SK-N-SH (cell line): ENCODE measurements at regions not wholly inside any gene's neighbourhood (a gene's known extent, or its start where the extent isn't known, plus 50 kb on each side); places are given as distances from the start of the nearest gene placed in this dataset.

ENCODE experiments used
- CTCF ChIA-PET: fragments of 300-600, 350-600 bp; formaldehyde crosslinking; extraction: SDS; loops from one replicate; lab custom pipeline; 2021; lab: Yijun Ruan, JAX
- POLR2A ChIA-PET: fragments of 350-600 bp; sonication (Branson Sonifier 250); formaldehyde crosslinking; extraction: SDS; loops from one replicate; lab custom pipeline; 2020; ENCODE audit warnings: antibody characterized with exemption, inconsistent platforms; lab: Yijun Ruan, JAX
- DNase-seq: peaks from one replicate; pipeline ENCODE4 v3.0.0; 2012
- H2AFZ ChIP-seq: fragments of 200-600 bp; sonication (generic); 2 replicates; pipeline ENCODE4 v1.8.1; 2016; ENCODE audit warnings: antibody characterized with exemption, mild to moderate bottlenecking, low read depth
- H3F3A ChIP-seq: fragments of 200-600 bp; sonication (generic); replicated peaks from 2 replicates; pipeline ENCODE3; 2016; ENCODE audit warnings: antibody characterized with exemption, mild to moderate bottlenecking; ENCODE audit not compliant: insufficient read depth
- H3K27ac ChIP-seq, 2 experiments: fragments of 200-500 bp in 1 of 2; fragments of 200-600 bp in 1 of 2; sonication (Bioruptor generic) in 1 of 2; sonication (generic), shearing (Covaris generic) in 1 of 2; 2 replicates each; pipeline versions ENCODE4 v1.5.1 to v1.6.1; 2014 to 2016; ENCODE audit warnings: low read depth in 2 of 2, inconsistent platforms in 1 of 2, low read length in 1 of 2, mild to moderate bottlenecking in 1 of 2, mixed read lengths in 1 of 2
- H3K27me3 ChIP-seq: fragments of 200-600 bp; sonication (generic), shearing (Covaris generic); 2 replicates; pipeline ENCODE4 v1.6.1; 2016; ENCODE audit warnings: mixed run types; ENCODE audit not compliant: insufficient read depth
- H3K36me3 ChIP-seq, 2 experiments: fragments of 200-500 bp in 1 of 2; fragments of 200-600 bp in 1 of 2; sonication (Bioruptor generic) in 1 of 2; sonication (generic) in 1 of 2; replicated peaks in 1 of 2; 2 replicates each; pipeline versions ENCODE3 to v1.5.1; 2014 to 2016; ENCODE audit warnings: low read length in 1 of 2, mild to moderate bottlenecking in 1 of 2; ENCODE audit not compliant: insufficient read depth in 2 of 2, control insufficient read depth in 1 of 2
- H3K4me1 ChIP-seq, 2 experiments: fragments of 200-500 bp in 1 of 2; fragments of 200-600 bp in 1 of 2; sonication (Bioruptor generic) in 1 of 2; sonication (generic), shearing (Covaris generic) in 1 of 2; 2 replicates each; pipeline versions ENCODE4 v1.5.1 to v1.6.1; 2014 to 2016; ENCODE audit warnings: low read depth in 1 of 2, low read length in 1 of 2, mixed run types in 1 of 2; ENCODE audit not compliant: insufficient read depth in 2 of 2, control insufficient read depth in 1 of 2
- H3K4me2 ChIP-seq: fragments of 200-600 bp; sonication (generic), shearing (Covaris generic); 2 replicates; pipeline ENCODE4 v1.6.1; 2017; ENCODE audit warnings: mixed run types
- H3K4me3 ChIP-seq, 2 experiments: fragments of 200-500 bp in 1 of 2; fragments of 200-600 bp in 1 of 2; sonication (Bioruptor generic) in 1 of 2; sonication (generic), shearing (Covaris generic) in 1 of 2; 2 replicates each; pipeline versions ENCODE4 v1.5.1 to v1.8.1; 2014 to 2016; ENCODE audit warnings: low read depth in 2 of 2, inconsistent platforms in 1 of 2, low read length in 1 of 2, mild to moderate bottlenecking in 1 of 2, mixed read lengths in 1 of 2, moderate library complexity in 1 of 2
- H3K79me2 ChIP-seq: fragments of 200-600 bp; sonication (generic); 2 replicates; pipeline ENCODE4 v1.8.1; 2017; ENCODE audit warnings: mild to moderate bottlenecking; ENCODE audit not compliant: insufficient read depth
- H3K9ac ChIP-seq: fragments of 200-600 bp; sonication (generic); 2 replicates; pipeline ENCODE4 v1.6.1; 2017; ENCODE audit warnings: mixed run types
- H3K9me2 ChIP-seq: fragments of 200-600 bp; sonication (generic); 2 replicates; pipeline ENCODE4 v1.6.1; 2017; ENCODE audit warnings: mixed run types
- H3K9me3 ChIP-seq: fragments of 200-600 bp; sonication (generic); 2 replicates; pipeline ENCODE4 v1.6.1; 2017; ENCODE audit warnings: mixed run types, mild to moderate bottlenecking, moderate library complexity
- H4K20me1 ChIP-seq: fragments of 200-600 bp; sonication (generic); 2 replicates; pipeline ENCODE4 v1.6.1; 2017; ENCODE audit warnings: mild to moderate bottlenecking, mixed run types; ENCODE audit not compliant: insufficient read depth
- CHD2 ChIP-seq: fragments of 150-350 bp; IDR thresholded peaks from 2 replicates; pipeline ENCODE4 v1.6.1; 2018; ENCODE audit warnings: low read length; ENCODE audit not compliant: partially characterized antibody
- ELF1 ChIP-seq: IDR thresholded peaks from 2 replicates; pipeline ENCODE4 v1.4.0; 2012
- EZH2phosphoT487 ChIP-seq: fragments of 200-600 bp; sonication (generic); IDR thresholded peaks from 2 replicates; pipeline ENCODE4 v1.6.1; 2017; ENCODE audit warnings: low read depth, mixed run types, mild to moderate bottlenecking, antibody characterized with exemption, moderate library complexity, borderline replicate concordance
- FOXJ3 ChIP-seq: sonication (generic); formaldehyde crosslinking; IDR thresholded peaks from 2 replicates; pipeline ENCODE4 v1.5.1; 2020; ENCODE audit warnings: mild to moderate bottlenecking, missing genetic modification reagents
- GABPA ChIP-seq: IDR thresholded peaks from 2 replicates; pipeline ENCODE4 v1.4.0; 2012; ENCODE audit warnings: low read depth, mild to moderate bottlenecking
- RAD21 ChIP-seq: IDR thresholded peaks from 2 replicates; pipeline ENCODE4 v1.6.1; 2012; ENCODE audit warnings: mild to moderate bottlenecking, low read length
- RCOR1 ChIP-seq: fragments of 150-350 bp; IDR thresholded peaks from 2 replicates; pipeline ENCODE4 v1.6.1; 2017; ENCODE audit warnings: antibody characterized with exemption, low read length
- RFX5 ChIP-seq: IDR thresholded peaks from 2 replicates; pipeline ENCODE4 v1.6.1; 2012; ENCODE audit warnings: mild to moderate bottlenecking, improper control_type of control experiment, low read length
- SIN3A ChIP-seq: IDR thresholded peaks from 2 replicates; pipeline ENCODE4 v1.6.1; 2012; ENCODE audit warnings: low read depth, mild to moderate bottlenecking, low read length, moderate library complexity, borderline replicate concordance
- SMC3 ChIP-seq: IDR thresholded peaks from 2 replicates; pipeline ENCODE4 v1.6.1; 2012; ENCODE audit warnings: low read depth, low read length, improper control_type of control experiment
- TAF1 ChIP-seq: IDR thresholded peaks from 2 replicates; pipeline ENCODE4 v1.6.1; 2012; ENCODE audit warnings: low read depth, mild to moderate bottlenecking, low read length, moderate library complexity, borderline replicate concordance
- TEAD4 ChIP-seq: IDR thresholded peaks from 2 replicates; pipeline ENCODE4 v1.4.0; 2012; ENCODE audit warnings: mild to moderate bottlenecking, borderline replicate concordance; ENCODE audit not compliant: insufficient read depth
- WGBS: methylation state at CpG from one replicate; pipeline ENCODE4 v1.1.6; 2017; ENCODE audit warnings: low lambda C conversion rate; 5-methylcytosine and 5-hydroxymethylcytosine counted together
- TF ChIP-seq, protein P1 (sequence below): IDR thresholded peaks from 2 replicates; pipeline ENCODE4 v1.4.0; 2012; ENCODE audit warnings: low read depth
- TF ChIP-seq, protein P2 (sequence below): fragments of 150-350 bp; IDR thresholded peaks from 2 replicates; pipeline ENCODE4 v1.6.1; 2016; ENCODE audit warnings: mild to moderate bottlenecking, low read depth, low read length
- TF ChIP-seq, protein P3 (sequence below): IDR thresholded peaks from 2 replicates; pipeline ENCODE4; 2012
- TF ChIP-seq, protein P4 (sequence below): fragments of 200-600 bp; sonication (generic); IDR thresholded peaks from 2 replicates; pipeline ENCODE4 v1.6.1; 2017; ENCODE audit warnings: antibody characterized with exemption, mild to moderate bottlenecking, moderate library complexity

DNA sequence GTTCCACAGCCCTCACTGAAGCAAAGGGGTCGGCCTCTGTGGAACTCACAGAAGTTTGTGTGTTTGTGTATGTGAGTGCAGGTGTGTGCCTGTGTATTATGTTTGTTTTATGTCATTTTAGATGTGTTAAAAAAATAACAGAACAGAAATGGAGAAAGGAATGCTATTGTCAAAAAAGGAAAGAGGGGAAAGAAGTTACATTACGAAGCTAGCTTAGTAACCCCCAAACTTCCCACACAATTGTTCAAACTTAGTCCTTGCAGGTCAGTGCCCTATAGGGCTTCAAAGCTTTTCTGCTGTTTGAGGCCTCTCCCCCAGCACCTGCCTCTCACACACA lies 1505.6 kb upstream of the SLC10A2 start (continued):
- TF ChIP-seq FOXJ3 (CRISPR knock-in tag) (no peak), SMC3 (no peak), TEAD4 (no peak), ELF1 (no peak), RAD21 (no peak), TAF1 (no peak), SIN3A (no peak), EZH2phosphoT487 (no peak)
- TF ChIP-seq, protein P1, sequence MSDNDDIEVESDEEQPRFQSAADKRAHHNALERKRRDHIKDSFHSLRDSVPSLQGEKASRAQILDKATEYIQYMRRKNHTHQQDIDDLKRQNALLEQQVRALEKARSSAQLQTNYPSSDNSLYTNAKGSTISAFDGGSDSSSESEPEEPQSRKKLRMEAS, result no peak
- TF ChIP-seq, protein P2, sequence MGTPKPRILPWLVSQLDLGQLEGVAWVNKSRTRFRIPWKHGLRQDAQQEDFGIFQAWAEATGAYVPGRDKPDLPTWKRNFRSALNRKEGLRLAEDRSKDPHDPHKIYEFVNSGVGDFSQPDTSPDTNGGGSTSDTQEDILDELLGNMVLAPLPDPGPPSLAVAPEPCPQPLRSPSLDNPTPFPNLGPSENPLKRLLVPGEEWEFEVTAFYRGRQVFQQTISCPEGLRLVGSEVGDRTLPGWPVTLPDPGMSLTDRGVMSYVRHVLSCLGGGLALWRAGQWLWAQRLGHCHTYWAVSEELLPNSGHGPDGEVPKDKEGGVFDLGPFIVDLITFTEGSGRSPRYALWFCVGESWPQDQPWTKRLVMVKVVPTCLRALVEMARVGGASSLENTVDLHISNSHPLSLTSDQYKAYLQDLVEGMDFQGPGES, result no peak

DNA sequence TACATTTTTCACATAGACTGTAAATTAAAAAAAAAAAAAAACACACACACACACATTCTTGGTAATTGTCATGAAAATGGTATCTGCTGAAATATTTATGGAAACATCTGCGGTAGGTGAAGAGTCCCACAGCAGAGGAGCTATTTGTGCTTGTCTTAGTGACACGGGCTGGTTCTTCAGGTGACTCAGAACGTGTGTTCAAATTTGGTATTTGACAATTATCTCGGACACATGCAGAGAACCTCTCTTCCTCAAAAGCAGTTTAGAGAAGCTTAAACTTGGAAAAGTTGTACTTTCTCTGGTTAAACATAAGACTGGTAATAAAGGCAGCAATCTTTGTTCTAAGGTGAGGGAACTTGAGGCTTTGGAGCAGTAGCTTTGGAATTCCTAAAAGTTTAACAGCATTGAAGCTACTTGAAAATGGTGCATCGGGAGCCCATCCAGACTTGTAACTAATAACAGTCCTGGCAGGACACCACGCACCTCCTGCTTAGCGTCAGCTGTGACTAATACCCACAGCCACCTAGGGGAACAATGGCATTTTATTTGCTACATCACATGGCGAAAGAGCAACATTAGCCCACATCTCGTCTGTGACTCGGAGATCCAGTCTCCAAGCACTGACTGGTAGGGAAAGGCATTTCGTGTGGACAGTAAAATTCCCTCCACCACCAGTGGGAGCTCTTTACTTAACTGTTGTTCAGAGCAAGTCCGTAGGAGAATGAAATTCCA lies 1505.1 kb upstream of the SLC10A2 start:
- CTCF ChIA-PET, result interaction anchor here (0.6 to 4.0 kb wide), 25 partner anchors 8 to 1963 kb away, joined by 3 to 58 read pairs (median 4); partner anchors contain the start of gene EFNB2
- TF ChIP-seq SMC3 (peak; percentile 83), RCOR1 (peak; percentile 11; the same call in 1 of the 2 replicates), RFX5 (no peak), GABPA (no peak), RAD21 (peak; percentile 93), CHD2 (peak; percentile 30)
- TF ChIP-seq, protein P3, sequence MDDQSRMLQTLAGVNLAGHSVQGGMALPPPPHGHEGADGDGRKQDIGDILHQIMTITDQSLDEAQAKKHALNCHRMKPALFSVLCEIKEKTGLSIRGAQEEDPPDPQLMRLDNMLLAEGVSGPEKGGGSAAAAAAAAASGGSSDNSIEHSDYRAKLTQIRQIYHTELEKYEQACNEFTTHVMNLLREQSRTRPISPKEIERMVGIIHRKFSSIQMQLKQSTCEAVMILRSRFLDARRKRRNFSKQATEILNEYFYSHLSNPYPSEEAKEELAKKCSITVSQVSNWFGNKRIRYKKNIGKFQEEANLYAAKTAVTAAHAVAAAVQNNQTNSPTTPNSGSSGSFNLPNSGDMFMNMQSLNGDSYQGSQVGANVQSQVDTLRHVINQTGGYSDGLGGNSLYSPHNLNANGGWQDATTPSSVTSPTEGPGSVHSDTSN, result no peak
- TF ChIP-seq, protein P4, sequence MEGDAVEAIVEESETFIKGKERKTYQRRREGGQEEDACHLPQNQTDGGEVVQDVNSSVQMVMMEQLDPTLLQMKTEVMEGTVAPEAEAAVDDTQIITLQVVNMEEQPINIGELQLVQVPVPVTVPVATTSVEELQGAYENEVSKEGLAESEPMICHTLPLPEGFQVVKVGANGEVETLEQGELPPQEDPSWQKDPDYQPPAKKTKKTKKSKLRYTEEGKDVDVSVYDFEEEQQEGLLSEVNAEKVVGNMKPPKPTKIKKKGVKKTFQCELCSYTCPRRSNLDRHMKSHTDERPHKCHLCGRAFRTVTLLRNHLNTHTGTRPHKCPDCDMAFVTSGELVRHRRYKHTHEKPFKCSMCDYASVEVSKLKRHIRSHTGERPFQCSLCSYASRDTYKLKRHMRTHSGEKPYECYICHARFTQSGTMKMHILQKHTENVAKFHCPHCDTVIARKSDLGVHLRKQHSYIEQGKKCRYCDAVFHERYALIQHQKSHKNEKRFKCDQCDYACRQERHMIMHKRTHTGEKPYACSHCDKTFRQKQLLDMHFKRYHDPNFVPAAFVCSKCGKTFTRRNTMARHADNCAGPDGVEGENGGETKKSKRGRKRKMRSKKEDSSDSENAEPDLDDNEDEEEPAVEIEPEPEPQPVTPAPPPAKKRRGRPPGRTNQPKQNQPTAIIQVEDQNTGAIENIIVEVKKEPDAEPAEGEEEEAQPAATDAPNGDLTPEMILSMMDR, result peak; percentile 69
- Histone ChIP-seq H2AFZ (no peak overlapping the region; the same call in 1 of the 2 replicates), H4K20me1 (no peaks in the 10 kb centered on the region), H3K9ac (no peak overlapping the region), H3F3A (no peaks in the 10 kb centered on the region), H3K9me3 (no peaks in the 10 kb centered on the region), H3K36me3 (no peaks in the 10 kb centered on the region), H3K27ac (no peak overlapping the region), H3K79me2 (no peaks in the 10 kb centered on the region), H3K27me3 (no peaks in the 10 kb centered on the region; the same call in 1 of the 2 replicates), H3K4me1 (peaks cover 0 to 8% of the 10 kb centered on the region in 2 experiments; a peak in 1 of 4 replicates), H3K4me3 (peak overlapping the region in 1 of 2 experiments; percentile 38; a peak in 1 of 4 replicates), H3K9me2 (no peaks in the 10 kb centered on the region), H3K4me2 (0 out of 2 replicates have a peak overlapping the region, but pooled peaks have one; percentile 14)
- POLR2A ChIA-PET, result no interaction called here
- DNase-seq, result peak; percentile 48
- 31% methylated on average over 12 of the region's 12 CpGs for WGBS
